IPS-NIHi7 (cell line): ENCODE measurements at regions not wholly inside any gene's neighbourhood (a gene's known extent, or its start where the extent isn't known, plus 50 kb on each side); places are given as distances from the start of the nearest gene placed in this dataset.

Experiments
- DNase-seq: peaks from one replicate; pipeline ENCODE4 v3.0.0; 2012; ENCODE audit warnings: mixed read lengths; ENCODE audit errors: extremely low spot score

DNA sequence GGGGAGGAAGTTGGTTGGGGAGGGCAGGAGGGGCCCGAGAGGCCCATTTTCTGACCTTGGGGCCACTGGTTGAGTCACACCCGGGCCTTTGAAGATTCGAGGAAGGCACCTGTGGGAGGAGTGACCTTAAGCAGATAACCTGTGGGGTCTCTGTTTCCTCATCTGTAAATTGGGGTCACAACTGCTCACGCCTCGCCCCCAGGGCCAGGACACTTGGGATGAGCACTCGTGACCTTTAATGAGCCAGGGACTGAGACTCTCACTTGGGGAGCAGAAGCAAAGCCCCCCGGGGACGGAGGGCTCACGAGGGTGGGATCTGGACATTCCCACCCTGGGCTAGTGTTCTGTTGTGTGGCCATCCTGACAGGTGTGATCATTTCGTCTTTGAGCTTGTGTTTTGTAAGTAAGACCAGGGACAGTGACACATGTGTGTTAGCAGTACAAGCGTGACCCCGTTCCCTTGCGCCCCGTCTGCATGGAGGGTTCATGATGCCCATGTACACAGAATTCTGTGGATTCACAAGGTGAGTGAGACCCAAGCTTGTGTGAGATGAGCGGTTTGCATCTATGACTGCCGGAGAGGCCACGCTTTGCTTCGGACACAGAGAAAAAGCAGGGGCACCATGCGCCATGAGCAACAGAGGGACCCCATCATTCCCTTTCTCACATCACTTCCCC is 79.3 kb upstream of the PMEPA1 start:
- DNase-seq = no peak

DNA sequence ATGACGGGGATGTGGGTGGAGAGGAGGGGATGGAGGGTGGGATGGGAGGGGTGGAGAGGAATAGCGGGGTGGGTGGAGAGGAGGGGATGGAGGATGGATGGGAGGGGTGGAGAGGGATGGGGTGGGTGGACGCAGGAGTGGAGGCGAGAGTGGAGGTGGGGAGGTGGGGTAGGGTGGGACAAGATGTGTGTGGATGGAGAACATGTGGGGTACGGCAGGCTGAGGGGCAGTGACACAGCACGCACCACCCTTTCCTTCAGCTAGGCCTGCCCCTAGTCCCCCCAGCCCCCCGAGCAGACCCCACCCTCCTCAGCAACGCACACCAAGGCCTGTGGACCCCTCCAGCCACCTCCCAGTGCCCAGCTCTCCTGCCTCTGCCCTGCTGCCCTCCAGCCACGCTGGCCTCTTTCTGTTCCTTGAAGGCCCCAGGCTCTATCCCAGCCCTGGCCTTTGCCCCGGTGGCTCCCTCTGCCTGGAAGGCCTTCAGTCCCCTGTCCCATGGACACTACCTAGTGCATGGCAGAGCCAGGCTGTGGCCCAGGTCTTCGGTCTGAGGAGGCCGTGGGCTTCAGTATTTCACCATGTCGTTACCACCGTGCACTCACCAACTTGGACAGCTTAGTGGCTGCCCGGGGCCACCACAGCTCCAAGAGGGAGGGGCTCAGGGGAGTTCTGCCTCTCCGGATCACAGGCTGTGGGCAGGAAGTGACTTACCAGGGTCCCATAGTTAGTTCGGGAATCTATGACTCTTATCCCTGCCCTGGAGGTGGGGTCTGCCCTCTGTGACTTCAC is 78.4 kb upstream of the PMEPA1 start:
- no peak for DNase-seq

DNA sequence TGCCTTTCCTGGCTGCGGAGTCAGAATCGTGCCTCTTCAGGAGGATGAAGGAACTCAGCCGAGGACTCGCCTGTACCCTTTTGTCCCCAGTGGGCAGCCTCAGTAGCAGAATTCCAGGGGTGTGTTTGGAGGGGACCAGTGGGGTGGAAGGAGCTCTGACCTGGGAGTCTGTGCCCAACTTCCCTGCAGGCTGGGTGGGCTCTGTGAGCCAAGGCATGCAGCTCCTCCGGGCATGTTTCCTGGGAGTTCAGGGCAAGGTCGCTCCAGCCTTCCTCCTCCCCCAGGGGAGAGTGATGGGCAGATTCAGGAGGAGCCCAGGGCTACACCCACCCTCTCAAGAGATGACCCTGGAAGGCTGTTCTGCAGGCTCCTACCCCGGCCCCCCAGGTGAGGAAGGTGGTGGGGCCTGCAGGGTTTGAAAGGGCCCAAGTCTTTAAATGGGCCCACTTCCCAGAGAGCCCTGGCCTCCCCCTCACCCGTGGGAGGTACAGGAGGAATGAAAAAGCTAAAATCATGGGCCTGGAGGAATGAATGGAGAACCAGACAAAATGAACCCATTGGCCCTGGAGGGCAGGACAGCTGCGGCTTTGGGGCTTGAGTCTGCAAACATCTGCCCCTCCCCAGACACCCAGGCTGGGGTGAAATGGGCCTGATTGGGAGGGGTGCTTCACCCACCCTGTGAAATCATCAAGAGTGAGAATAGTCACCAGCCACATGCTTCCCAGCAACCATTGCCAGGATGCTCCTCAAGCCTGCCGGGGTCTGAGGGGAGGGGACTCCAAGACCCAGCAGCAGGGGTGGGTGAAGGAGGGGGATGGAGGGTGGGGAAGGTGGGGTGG is 77.6 kb upstream of the PMEPA1 start:
- no peak for DNase-seq

DNA sequence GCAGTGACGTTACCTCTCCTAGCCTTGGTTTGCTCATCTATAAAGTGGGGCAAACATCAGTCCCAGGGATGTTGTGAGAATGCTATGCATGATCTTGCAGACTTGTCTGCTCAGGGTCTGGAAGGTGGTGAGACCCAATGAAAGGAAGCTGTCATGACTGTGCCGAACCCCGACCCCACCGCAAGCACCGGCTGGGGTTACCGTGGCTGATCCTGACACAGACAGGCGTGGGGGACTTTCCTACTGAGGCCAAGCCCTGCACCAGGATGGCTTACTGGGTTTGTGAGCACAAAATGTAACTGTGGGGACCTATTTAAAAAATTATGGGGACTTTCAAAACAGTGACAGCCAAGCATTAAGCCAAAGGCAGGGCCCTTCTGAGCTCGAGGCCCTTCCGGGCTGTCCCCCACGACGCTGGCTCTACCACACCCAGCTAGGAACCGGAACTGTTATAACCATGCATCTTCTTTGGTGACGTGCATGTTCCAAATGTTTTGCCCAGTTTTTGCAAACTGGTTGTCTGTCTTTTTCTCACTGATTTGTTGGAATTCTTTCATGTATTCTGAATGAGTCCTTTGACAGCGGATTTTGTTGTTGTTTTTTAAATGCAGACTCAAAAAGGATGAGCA is 76.6 kb upstream of the PMEPA1 start:
- no peak for DNase-seq

DNA sequence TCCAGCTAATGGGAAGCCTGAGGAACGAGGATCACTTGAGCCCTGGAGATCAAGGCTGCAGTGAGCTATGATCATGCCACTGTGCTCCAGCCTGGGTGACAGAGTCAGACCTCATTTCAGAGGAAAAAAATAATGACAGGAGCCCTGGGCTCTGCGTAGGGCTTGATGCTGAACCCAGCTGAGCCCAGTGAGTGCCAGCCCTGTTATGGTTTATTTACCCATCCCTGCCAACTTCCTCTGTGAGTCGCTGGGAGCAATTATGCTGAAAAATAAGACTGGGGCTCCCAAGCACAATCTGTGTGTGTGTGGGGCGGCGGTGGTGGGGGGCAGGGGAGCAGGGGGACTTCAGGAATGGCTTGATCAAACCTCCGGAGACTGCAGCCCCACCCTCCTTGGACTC is 75.9 kb upstream of the PMEPA1 start:
- no peak for DNase-seq

DNA sequence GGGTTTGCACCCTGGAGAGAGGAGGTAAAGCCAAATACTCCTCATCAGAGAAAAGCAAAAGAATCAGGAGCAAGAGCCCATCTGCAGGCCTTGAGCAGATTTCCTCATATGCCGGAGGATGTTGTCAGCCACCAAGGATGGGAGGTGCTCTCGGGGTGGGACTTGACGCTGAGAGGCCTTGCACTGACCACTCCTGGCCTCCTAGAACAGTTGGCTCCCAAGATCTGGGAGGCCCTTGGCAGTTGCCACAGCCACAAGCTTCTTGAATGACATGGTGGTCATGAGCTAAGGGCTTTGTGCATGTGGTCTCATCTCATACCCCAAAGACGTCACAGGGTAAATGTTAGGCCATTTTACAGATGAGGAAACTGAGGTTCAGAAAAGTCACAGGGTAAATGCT is 75.2 kb upstream of the PMEPA1 start:
- no peak for DNase-seq

DNA sequence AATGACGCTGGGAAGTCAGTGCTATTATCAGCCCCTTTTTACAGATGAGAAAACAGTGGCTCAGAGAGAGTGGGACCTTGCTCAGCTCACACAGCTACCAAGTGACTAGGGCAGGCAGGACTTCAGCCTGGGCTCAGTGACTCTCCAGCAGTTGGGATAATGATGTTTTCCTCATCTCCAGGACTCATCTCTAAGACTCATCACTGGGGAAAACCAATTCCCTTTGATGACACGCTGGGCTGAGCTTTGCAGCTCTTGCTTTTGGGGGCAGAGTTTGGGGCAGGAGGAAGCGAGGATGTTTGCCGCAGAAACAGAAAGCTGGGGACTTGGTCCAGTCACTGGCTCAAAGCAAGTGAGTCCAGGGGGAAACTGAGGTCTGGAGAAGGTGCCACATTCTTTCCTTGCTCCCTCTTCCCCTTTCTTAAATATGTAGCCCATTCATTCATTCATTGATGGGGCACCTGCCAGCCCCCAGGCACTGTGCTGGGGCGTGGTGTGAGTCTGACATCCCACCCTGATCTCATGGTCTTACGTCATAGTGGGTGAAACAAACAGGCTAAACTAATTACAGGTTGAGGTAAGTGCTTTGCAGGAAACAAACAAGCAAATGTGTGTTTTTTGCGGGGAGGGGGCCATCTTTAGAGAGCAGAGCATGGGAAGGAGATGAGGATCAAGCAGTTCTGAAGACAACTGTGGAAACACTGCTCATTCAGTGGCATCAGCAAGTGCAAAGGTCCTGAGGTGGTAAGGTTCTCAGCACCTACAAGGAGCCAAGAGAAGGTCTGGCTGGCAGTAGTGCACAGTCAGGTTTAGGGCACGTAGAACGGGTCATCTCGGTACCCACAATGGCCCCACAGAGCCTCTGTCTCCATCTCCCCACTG is 74.4 kb upstream of the PMEPA1 start:
- no peak for DNase-seq

DNA sequence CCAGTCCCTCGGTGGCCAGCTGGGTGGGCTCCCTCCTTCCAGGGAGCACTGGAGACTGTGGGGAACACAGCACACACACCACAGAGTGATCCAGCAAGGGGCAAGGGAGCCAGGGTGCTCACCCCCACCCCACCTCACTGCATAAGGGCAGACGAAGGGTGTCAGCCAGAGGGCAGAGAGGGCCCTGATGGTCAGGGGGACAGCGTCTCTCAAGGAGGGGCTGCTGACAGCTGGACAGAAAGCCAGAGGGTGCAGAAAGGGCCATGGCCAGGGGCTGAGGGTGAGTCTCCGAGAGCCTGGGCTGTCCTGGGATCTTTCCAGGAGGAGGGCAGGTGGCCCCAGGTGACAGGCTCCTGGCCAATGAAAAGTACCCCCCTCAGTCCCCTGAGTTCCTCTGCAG is 73.4 kb upstream of the PMEPA1 start:
- no peak for DNase-seq

DNA sequence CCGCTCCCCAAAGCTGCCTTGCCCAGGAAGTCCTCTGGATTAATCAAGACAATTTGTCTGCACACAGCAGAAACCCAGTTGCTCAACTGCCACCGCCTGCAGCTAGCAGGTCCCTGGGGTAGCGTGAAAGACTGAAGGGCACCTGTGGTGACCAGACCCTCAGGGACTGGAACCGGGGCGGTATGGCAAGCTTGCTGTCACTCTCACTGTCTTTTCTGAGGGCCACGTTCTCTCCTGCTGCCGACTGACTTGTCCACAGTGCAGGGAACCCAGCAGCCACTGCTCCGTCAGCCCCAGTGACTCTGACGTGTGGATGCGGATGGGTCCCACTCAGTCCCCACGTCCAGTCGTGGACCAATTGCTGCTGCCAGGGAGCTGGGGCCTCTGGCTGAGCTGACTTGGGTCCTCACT is 72.8 kb upstream of the PMEPA1 start:
- DNase-seq = no peak

DNA sequence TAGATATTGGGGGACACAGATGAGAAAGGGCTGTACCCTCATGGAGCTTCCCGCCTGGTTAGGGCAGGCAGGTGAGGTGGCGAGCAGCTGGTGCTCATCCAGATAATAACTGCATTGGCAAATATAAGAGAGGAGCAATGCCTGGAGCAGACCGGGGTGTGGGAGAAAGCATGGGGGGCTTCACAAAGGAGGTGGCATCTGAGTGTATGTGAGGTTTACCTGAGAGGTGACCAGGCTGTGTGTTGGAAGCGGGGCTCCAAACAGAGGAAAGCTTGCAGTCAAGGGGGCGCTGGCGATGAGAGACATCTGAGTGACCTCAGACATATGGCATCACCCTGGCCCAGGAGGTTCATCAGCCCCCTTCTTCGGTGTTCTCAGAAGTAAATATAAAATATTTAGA is 72.1 kb upstream of the PMEPA1 start:
- no peak for DNase-seq

DNA sequence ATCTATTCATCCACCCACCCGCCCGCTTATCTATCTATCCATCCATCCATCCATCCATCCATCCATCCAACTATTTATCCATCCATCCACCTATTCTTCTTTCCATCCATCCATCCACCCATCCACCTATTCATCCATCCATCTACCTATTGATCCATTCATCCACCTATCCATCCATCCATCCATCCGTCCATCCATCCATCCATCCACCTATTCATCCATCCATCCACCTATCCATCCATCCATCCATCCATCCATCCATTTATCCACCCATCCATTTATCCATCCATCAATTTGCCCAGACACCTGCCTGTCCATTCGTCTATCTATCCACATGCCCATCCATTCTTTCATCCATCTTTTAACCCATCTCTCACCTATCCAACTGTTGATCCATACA is 71.1 kb upstream of the PMEPA1 start:
- DNase-seq = no peak

DNA sequence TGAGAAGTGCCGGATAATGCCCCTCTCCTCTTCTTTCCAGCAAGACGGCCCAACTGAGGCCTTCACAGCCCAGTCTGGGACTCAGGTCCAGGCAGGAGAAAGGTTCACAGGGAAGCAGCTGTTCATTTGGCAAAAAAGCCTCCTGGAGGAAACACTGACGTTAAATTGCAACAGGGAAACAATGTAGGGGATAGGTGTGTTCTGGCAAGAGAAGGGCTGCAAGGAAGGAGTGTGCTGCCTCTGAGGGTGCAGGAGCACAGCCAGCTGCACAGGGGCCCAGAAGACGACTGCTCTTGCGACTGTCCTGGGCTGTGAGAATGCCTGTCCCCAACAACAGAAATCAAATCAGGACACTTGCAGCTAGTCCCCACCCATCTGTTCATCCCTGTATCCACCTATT is 70.6 kb upstream of the PMEPA1 start:
- DNase-seq = no peak

DNA sequence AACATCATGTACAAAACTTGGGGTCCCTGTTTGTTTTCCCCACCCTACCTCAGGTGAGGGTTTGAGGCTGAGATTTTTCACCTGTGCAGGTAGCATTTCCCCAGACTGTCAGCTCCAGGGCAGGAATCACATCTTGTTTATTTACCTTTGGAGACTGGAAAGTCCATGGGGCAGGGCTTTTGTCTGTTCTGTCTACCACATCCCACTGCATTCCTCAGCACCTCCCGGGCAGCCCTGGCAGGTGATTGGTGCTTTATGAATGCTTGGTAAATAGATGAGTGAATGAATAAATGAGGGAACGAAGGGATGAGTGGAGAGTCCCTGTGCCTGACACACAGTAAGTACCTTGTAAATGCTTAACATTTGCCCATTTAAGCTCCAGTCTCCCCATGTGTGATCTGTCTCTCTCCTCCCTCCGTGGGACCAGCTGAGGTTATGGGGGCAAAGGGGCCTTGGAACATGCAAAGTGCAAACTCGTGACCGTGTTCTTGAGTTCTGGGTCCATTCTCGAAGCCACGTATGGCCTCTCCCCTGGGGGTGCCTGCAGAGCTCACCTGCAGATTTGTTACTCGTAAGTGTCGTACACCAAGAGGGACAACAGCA is 69.7 kb upstream of the PMEPA1 start:
- peak; percentile 59 for DNase-seq

DNA sequence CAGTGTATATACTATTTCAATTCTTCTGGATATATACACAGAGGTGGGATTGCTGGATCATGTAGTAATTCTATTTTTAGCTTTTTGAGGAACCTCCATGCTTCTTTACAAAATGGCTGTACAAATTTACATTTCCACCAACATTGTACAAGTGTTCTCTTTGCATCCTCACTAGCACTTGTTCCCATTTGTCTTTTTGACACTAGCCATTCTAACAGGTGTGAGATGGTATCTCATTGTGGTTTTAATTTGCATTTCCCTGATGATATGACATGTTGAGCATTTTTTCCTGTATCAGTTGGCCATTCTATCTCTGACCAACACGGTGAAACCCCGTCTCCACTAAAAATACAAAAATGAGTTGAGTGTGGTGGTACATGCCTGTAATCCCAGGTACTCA is 68.1 kb upstream of the PMEPA1 start:
- DNase-seq = no peak

DNA sequence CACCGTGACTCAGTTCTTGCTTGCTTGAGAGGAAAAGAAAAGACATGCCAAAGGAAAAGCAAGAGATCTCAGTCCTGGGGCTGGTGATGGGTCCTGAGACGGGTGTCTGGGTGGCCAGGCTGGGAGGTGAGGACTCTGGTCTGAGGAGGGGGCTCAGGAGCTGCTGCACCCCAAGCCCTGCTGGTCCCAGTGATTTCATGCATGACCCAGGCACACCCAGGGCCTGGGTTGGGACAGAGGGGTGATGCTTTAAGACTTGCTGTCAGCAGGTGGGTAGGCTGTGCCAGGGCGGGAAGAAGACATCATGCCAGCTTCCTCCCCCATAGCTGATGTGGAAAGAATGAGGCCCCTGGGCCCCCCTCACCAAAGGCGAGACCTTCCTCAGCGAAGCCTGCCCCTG is 65.1 kb upstream of the PMEPA1 start:
- DNase-seq = no peak

DNA sequence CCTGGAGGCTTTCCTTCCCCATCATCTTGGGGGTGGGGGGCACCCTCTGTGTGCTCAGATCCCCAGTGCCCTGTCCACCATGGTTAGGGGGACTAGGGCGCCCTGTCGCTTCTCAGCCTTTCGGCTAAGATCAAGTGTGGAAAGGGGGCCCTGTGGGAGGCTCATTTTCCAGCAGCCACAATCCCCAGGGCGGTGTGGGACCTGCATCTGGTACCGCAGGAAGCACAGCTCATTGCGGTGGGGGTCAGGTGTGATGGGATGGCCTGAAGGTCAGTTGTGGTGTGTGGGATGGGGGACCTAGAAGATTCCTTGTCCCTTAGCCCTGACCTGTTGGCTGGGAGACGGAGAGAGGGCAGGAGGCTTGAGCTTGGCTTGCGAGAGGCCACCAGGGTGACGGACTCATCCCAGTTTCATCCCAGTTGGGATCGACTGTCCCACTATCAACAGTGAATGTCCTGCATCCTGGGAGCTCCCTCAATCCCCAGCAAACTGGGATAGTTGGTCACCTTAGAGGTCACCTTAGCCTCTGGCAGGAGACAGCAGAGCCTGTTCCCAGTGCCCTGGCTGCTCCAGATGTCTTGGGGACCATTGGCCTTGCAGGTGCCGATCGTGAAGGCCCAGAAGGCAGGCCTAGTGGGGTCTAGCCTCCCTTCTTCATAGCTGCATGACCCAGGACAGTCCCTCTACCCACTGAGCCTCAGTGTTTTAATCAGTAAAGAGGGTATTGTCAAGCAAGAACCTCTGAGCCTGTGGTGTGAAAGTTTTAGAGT is 64.5 kb upstream of the PMEPA1 start:
- no peak for DNase-seq

DNA sequence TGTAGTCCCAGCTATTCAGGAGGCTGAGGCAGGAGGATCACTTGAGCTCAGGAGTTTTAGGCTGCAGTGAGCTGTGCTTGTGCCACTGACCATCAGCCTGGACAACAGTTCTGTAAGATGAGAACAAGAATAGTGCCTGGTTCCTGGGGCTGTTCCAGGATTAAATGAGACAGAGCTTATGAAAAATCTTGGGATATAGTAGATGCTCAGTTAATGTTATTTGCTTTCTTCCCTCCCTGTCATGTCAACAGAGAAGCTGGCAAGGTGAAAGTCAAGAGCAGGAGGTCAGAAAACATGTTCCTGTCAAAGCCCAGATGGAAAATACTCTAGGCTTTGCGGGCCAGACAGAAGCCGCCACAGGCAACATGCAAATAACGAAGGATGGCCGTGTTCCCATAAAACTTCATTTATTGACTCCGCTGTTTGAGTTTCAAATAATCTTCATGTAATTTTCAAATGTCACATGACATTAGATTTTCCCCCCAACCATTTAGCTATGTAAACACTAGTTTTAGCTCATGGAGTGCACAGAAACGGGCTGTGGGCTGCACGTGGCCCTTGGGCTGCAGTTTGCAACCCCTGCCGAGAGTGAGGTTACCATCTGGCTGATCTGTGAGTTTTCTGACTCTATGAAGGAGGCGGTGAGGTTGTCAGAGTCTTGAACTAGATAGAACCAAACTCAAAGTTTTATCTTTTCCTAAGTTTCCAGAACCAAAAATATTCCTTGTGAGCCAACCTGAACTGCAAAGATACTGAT is 63.4 kb upstream of the PMEPA1 start:
- DNase-seq = no peak

DNA sequence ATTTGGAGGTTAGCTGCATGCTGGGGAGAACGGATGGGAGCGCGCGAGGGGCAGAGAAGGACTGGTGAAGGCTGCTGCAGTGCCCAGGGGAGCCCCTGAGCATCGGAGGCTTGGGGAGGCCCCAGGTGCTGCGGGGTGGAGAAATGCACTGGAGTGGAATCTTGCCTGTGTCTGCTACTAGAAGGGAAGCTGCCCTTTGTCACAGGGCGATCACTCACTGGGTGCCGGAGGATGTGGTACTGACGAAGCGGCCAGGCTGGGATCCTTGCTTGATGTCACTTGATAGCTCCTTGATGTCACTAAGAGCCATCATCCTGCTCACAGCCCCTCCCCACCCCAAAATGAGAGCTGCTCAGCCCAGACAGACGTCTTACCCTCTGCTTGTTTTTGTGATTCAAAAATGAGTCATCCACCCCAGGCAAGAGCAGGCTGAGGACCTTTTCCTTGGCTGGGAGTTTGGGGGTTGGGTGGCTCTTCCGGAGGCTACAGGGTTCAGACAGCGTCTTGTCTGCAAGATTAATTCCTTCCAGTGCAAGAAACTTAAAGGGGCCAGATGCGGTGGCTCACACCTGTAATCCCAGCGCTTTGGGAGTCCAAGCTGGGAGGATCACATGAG is 62.6 kb upstream of the PMEPA1 start:
- peak; percentile 71 for DNase-seq
